ENCODE measurements at regions not wholly inside any gene's neighbourhood (a gene's known extent, or its start where the extent isn't known, plus 50 kb on each side); places are given as distances from the start of the nearest gene placed in this dataset.

DNA sequence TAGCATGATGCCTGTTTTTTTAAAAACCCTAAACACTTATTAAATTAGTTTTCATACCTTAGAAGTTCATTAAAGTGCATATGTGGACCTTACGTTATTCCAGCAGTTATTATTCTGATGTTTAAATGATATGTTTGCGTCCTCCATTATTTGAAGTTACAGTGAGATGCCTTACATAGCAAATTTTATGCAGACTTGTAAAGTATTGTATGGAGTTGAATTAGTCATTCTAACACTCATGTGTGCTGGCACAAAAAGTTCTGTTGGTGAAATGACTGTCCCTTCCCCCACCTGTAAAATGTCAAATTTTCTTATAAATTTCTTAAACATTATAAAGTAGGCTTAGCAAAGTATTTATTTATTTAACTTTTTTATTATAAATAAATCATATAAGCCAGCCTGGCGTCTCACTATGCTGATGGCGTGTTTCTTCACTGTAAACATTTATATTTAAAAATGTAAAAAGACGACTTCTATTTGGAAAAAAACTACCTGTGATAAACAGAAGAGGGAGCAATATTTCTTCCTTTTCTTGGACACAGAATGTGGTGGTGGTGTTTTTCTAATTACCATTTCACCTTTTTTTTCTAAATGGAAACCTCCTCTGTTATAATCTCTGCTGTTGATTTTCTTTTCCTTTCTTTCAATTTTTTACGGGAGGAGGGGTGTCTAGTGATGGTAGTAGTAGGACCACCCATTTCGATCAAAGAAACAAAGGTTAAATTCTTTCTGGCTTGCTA lies 155.4 kb downstream of the RFPL4B start:
- DNase-seq (ENCODE audit: low read depth in 2 of 2) = peak; percentile 28 to 38
- TF ChIP-seq, protein P1, sequence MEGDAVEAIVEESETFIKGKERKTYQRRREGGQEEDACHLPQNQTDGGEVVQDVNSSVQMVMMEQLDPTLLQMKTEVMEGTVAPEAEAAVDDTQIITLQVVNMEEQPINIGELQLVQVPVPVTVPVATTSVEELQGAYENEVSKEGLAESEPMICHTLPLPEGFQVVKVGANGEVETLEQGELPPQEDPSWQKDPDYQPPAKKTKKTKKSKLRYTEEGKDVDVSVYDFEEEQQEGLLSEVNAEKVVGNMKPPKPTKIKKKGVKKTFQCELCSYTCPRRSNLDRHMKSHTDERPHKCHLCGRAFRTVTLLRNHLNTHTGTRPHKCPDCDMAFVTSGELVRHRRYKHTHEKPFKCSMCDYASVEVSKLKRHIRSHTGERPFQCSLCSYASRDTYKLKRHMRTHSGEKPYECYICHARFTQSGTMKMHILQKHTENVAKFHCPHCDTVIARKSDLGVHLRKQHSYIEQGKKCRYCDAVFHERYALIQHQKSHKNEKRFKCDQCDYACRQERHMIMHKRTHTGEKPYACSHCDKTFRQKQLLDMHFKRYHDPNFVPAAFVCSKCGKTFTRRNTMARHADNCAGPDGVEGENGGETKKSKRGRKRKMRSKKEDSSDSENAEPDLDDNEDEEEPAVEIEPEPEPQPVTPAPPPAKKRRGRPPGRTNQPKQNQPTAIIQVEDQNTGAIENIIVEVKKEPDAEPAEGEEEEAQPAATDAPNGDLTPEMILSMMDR (IDR thresholded peaks at IDR 0.05; ENCODE audit: low read depth, low read length) = peak; percentile 26
- H3K4me3 ChIP-seq (replicated peaks in 1 of 2; ENCODE audit: low read depth in 2 of 2, low read length in 2 of 2) = no peak overlapping the region

GRCh38 chr6:112503091-112503596 lies 156.0 kb downstream of the RFPL4B start:
- TF ChIP-seq, protein P1 (IDR thresholded peaks at IDR 0.05; ENCODE audit: low read depth, low read length) = no peak
- DNase-seq (ENCODE audit: low read depth in 2 of 2) = no peak

DNA sequence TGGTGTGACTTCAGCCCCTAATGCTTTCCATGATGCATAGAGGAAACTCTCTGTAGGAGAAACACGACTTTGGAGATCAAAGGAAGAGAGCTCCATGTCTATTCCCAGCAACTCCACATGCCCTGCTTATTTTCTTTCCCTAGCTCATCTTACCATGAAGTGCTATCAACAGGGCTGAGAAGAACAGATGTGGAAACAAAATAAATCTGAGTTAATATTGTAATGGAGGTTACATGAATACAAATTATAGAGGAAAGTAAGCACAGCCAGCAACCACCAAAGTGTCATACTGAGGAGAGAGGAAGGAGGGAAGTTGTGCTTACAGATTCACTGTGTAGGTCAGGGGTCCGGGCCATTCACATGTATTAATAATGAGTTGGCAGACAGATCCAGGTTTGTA lies 157.5 kb downstream of the RFPL4B start:
- no peak for DNase-seq (ENCODE audit: low read depth in 2 of 2)
- no peak overlapping the region for H3K4me3 ChIP-seq (replicated peaks in 1 of 2; ENCODE audit: low read depth in 2 of 2, low read length in 2 of 2)
- TF ChIP-seq, protein P1 (IDR thresholded peaks at IDR 0.05; ENCODE audit: low read depth, low read length) = no peak

More at GRCh38 chr6:112503091-112503596, 156.0 kb downstream of the RFPL4B start:
- H3K4me3 ChIP-seq (replicated peaks in 1 of 2; ENCODE audit: low read depth in 2 of 2, low read length in 2 of 2) = no peak overlapping the region

GRCh38 chr6:112511441-112511840 lies 164.3 kb downstream of the RFPL4B start:
- TF ChIP-seq, protein P1 (IDR thresholded peaks at IDR 0.05; ENCODE audit: low read depth, low read length) = no peak
- H3K4me3 ChIP-seq (replicated peaks in 1 of 2; ENCODE audit: low read depth in 2 of 2, low read length in 2 of 2) = no peak overlapping the region
- DNase-seq (ENCODE audit: low read depth in 2 of 2) = peak in 1 of 2 donors; percentile 2

DNA sequence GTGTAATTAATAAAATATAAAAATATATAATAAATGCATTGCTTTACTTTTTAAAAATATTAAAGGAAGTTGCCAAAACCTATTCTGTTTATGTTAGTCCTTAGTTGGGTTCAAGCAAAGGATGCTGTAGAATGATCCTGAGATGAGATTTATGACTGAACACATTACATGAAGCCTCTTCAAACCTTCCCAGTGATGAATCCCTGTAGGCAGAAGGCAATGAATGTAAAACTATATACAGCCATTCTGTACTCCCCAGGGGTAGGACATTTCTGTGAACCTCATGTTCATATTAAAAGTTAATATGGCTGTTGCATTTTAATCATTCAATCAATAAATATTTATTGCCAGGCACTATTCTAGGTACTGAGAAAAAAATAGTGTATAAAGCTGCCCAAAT lies 166.0 kb downstream of the RFPL4B start:
- no peak overlapping the region for H3K4me3 ChIP-seq (replicated peaks in 1 of 2; ENCODE audit: low read depth in 2 of 2, low read length in 2 of 2)
- TF ChIP-seq, protein P1 (IDR thresholded peaks at IDR 0.05; ENCODE audit: low read depth, low read length) = no peak
- DNase-seq (ENCODE audit: low read depth in 2 of 2) = no peak

- TF ChIP-seq, protein P1 (IDR thresholded peaks at IDR 0.05; ENCODE audit: low read depth, low read length) = no peak
- no peak overlapping the region for H3K4me3 ChIP-seq (replicated peaks in 1 of 2; ENCODE audit: low read depth in 2 of 2, low read length in 2 of 2)
- DNase-seq (ENCODE audit: low read depth in 2 of 2) = peak in 1 of 2 donors; percentile 2
These were observed 175.5 kb downstream of the RFPL4B start for GRCh38 chr6:112522587-112522986.

All from cardiac fibroblast (primary cell).